Astrocyte of the cerebellum (primary cell): ENCODE measurements at regions not wholly inside any gene's neighbourhood (a gene's known extent, or its start where the extent isn't known, plus 50 kb on each side); places are given as distances from the start of the nearest gene placed in this dataset.

ENCODE experiments used
- DNase-seq: peaks from one replicate; pipeline ENCODE4 v3.0.0-alpha.2; 2011; ENCODE audit warnings: low read depth
- H3K4me3 ChIP-seq: 2 replicates; pipeline ENCODE4 v1.5.1; 2011; ENCODE audit warnings: mild to moderate bottlenecking, low read depth, low read length, moderate library complexity
- CTCF ChIP-seq: IDR thresholded peaks from 2 replicates; pipeline ENCODE4 v1.5.1; 2012; ENCODE audit warnings: low read length, low read depth, moderate library complexity, mild to moderate bottlenecking; ENCODE audit errors: missing control alignments
- in situ Hi-C: cut with HindIII; loops from 2 replicates; pipeline ENCODE4 v1.10.0; 2017; ENCODE audit warnings: low sequenced_read_pairs

- no peak for TF ChIP-seq CTCF
- no peak overlapping the region for H3K4me3 ChIP-seq
- in situ Hi-C loops = no loop called here
- DNase-seq = no peak
These were observed 163.5 kb downstream of the TLR5 start for GRCh38 chr1:222979561-222979960.

GRCh38 chr1:222987674-222988076 is 155.4 kb downstream of the TLR5 start:
- in situ Hi-C loops = no loop called here
- H3K4me3 ChIP-seq = no peak overlapping the region
- no peak for TF ChIP-seq CTCF
- no peak for DNase-seq

- in situ Hi-C loops = no loop called here
- TF ChIP-seq CTCF = no peak
- no peak for DNase-seq
- no peak overlapping the region for H3K4me3 ChIP-seq
These were observed 153.6 kb downstream of the TLR5 start for GRCh38 chr1:222989443-222989842.

GRCh38 chr1:222991177-222991576 is 151.9 kb downstream of the TLR5 start:
- in situ Hi-C loops = no loop called here
- no peak overlapping the region for H3K4me3 ChIP-seq
- TF ChIP-seq CTCF = no peak
- DNase-seq = no peak

- no peak overlapping the region for H3K4me3 ChIP-seq
- TF ChIP-seq CTCF = no peak
- in situ Hi-C loops = no loop called here
- no peak for DNase-seq
These were observed 151.1 kb downstream of the TLR5 start for GRCh38 chr1:222991908-222992307.

GRCh38 chr1:222994511-222995235 is 148.4 kb downstream of the TLR5 start:
- in situ Hi-C loops = no loop called here
- H3K4me3 ChIP-seq = no peak overlapping the region
- TF ChIP-seq CTCF = no peak
- peak; percentile 84 for DNase-seq
